HFFc6 (cell line): ENCODE measurements at regions not wholly inside any gene's neighbourhood (a gene's known extent, or its start where the extent isn't known, plus 50 kb on each side); places are given as distances from the start of the nearest gene placed in this dataset.
"Not testable (repeated sequence)": the region's sequence is repeated elsewhere in the genome, so short reads cannot be mapped to it uniquely, and the experiment has no call there.

Experiments
- DNase-seq: peaks from one replicate; pipeline ENCODE4 v3.0.0-alpha.2; 2018
- H3K27ac Mint-ChIP-seq: 2 replicates; pipeline ENCODE4 v1.8.0; 2020; ENCODE audit warnings: mild to moderate bottlenecking, mixed read lengths
- H3K27me3 Mint-ChIP-seq: 2 replicates; pipeline ENCODE4 v1.8.0; 2021; ENCODE audit warnings: mild to moderate bottlenecking, moderate library complexity, mixed read lengths; ENCODE audit not compliant: insufficient read depth
- H3K36me3 Mint-ChIP-seq: 2 replicates; pipeline ENCODE4 v1.8.0; 2021; ENCODE audit warnings: low read depth, mixed read lengths
- H3K4me1 Mint-ChIP-seq: 2 replicates; pipeline ENCODE4 v1.8.0; 2020; ENCODE audit warnings: low read depth, mixed read lengths
- H3K4me3 Mint-ChIP-seq: 2 replicates; pipeline ENCODE4 v1.8.0; 2020; ENCODE audit warnings: mild to moderate bottlenecking, moderate library complexity, mixed read lengths
- H3K9me3 Mint-ChIP-seq: 2 replicates; pipeline ENCODE4 v1.8.0; 2020; ENCODE audit warnings: mild to moderate bottlenecking, mixed read lengths
- TF ChIP-seq, protein P1 (sequence below): fragments of 200-600 bp; sonication (generic); IDR thresholded peaks from 2 replicates; pipeline ENCODE4 v1.5.0; 2021; ENCODE audit warnings: antibody characterized with exemption, mild to moderate bottlenecking

DNA sequence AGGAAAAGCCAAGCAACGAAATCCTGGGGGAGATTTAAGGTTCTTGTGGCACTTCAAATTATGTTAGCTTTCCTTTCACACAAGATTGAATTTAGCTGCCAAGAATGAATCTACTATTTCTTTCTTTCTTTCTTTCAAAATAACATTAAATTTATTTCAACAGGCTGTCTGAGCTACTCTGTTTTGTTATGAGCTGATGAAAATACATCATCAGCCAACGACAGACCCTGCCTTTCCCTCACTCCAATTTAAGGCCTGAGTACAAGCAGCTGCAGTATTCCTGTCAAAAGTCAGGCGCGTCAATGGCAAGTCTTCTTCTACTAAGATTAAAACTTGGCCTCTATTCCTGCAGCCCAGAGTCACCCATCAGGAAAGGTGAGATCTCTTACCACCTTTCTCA, 347.7 kb upstream of the FLRT2 start:
- Mint-ChIP-seq H3K27ac (no peak overlapping the region), H3K4me3 (no peak overlapping the region), H3K36me3 (no peaks in the 10 kb centered on the region), H3K27me3 (peaks cover 4% of the 10 kb centered on the region), H3K4me1 (peaks cover under 1% of the 10 kb centered on the region; the same call in 1 of the 2 replicates), H3K9me3 (no peaks in the 10 kb centered on the region)
- DNase-seq, result no peak
- TF ChIP-seq, protein P1, sequence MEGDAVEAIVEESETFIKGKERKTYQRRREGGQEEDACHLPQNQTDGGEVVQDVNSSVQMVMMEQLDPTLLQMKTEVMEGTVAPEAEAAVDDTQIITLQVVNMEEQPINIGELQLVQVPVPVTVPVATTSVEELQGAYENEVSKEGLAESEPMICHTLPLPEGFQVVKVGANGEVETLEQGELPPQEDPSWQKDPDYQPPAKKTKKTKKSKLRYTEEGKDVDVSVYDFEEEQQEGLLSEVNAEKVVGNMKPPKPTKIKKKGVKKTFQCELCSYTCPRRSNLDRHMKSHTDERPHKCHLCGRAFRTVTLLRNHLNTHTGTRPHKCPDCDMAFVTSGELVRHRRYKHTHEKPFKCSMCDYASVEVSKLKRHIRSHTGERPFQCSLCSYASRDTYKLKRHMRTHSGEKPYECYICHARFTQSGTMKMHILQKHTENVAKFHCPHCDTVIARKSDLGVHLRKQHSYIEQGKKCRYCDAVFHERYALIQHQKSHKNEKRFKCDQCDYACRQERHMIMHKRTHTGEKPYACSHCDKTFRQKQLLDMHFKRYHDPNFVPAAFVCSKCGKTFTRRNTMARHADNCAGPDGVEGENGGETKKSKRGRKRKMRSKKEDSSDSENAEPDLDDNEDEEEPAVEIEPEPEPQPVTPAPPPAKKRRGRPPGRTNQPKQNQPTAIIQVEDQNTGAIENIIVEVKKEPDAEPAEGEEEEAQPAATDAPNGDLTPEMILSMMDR, result no peak

DNA sequence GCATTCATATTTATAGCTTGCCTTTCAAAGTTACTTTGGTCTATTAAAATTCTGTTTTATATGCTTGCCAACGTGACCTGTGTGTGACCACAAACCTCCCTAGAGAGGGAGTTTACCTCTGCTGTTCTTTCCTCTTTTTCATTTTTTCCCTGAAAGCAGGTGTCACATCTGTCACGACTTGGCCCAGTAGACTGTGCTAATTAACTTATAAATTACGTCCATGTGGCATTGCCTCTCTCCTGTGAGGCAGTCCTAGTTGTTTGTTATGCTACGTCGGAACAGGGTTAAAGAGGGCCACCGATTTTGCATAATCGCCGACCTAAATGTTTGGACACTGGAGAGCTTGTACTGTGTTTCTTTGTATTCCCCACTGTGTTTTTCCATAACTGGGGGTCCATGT, 343.9 kb upstream of the FLRT2 start:
- no peaks in the 10 kb centered on the region for H3K9me3 Mint-ChIP-seq
- H3K27me3 Mint-ChIP-seq, result peaks cover 2% of the 10 kb centered on the region
- H3K4me1 Mint-ChIP-seq, result peaks cover 10% of the 10 kb centered on the region
- TF ChIP-seq, protein P1, result no peak
- no peak for DNase-seq
- H3K27ac Mint-ChIP-seq, result no peak overlapping the region
- H3K4me3 Mint-ChIP-seq, result no peak overlapping the region
- no peaks in the 10 kb centered on the region for H3K36me3 Mint-ChIP-seq

DNA sequence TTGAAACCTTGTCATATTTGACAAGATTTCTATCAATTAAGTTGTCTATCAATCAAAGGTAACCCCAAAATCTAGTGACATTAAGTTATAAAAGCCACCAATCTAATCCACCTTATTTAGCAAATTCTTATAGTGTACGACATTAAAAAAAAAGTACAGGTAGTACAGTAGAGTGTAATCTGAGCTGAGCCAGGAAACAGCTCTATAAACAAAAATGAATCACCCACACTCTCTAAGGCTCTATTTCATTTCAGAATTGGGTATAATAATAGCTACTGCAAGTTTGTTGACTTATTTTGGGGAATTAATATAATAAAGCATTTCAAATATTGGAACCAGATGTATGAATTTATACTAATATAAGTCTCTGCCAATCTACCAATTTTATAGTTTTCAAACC, 342.4 kb upstream of the FLRT2 start:
- TF ChIP-seq, protein P1, result no peak
- no peak overlapping the region for H3K27ac Mint-ChIP-seq
- DNase-seq, result no peak
- H3K9me3 Mint-ChIP-seq, result no peaks in the 10 kb centered on the region
- peaks cover 2% of the 10 kb centered on the region for H3K27me3 Mint-ChIP-seq
- H3K36me3 Mint-ChIP-seq, result no peaks in the 10 kb centered on the region
- H3K4me1 Mint-ChIP-seq, result peaks cover 10% of the 10 kb centered on the region
- no peak overlapping the region for H3K4me3 Mint-ChIP-seq

DNA sequence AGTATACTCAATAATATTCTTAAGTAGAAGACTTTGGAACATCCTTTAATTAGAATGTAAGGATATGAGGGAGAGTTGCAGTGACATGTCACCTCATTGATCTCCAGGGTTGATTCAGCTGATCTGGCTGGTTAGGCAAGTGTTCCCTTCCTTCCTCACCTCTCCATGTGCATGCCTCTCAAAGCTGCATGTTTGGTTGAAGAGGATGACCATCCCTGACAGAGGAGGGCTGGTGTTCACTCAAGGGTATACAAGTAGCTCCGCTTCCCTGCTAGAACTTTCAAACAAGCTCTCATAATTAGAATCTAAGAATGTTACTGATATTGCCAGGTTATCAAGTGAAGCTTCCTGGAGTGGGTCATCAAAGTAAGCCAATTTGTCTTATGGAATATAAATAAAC, 341.1 kb upstream of the FLRT2 start:
- DNase-seq, result no peak
- Mint-ChIP-seq H3K9me3 (no peaks in the 10 kb centered on the region), H3K27ac (no peak overlapping the region), H3K4me3 (no peak overlapping the region), H3K36me3 (no peaks in the 10 kb centered on the region), H3K27me3 (peaks cover 3% of the 10 kb centered on the region), H3K4me1 (peaks cover 10% of the 10 kb centered on the region)
- TF ChIP-seq, protein P1, result no peak

DNA sequence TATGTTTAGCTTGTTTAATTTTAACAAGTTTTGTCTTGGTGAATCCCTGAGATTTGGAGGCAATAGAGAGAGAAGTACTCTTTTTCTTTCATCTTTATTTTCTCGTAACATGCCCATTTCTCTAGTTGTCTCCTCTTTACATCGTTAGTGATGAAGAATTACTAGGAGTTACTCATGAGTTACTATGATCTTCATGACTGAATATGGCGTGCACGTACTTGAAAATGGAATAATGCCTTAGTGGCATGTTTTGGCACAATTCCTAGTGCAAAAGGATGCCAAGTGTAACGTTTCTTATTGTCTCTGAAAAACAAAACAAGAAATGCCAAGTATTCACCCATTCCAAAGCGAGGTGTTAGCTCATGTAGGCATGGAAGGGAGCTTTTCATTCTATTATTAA, 340.7 kb upstream of the FLRT2 start:
- not testable (repeated sequence) for H3K27ac Mint-ChIP-seq, H3K36me3 Mint-ChIP-seq, H3K4me3 Mint-ChIP-seq, H3K27me3 Mint-ChIP-seq, H3K9me3 Mint-ChIP-seq, H3K4me1 Mint-ChIP-seq, DNase-seq

DNA sequence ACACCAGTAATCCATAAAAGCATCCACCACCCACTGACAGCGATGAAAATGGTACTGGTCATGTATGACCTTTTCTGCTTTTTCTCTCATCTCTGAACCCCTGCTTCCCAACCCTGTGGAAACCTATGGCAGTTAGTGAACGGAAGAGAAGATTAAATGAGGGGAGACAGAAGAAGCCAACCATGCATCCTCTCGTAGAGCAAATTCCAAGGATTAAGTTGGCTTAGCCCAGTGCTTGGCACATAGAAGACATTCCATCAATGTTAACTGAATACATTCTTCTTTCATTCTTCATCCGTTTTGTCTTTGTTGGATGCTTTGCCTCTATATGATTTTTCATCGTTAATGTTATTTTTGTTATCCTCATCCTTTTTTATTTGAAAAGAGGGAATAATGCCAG, 339.7 kb upstream of the FLRT2 start:
- no peaks in the 10 kb centered on the region for H3K9me3 Mint-ChIP-seq
- no peak overlapping the region for H3K4me3 Mint-ChIP-seq
- H3K27me3 Mint-ChIP-seq, result peaks cover 2% of the 10 kb centered on the region
- no peaks in the 10 kb centered on the region for H3K36me3 Mint-ChIP-seq
- TF ChIP-seq, protein P1, result no peak
- no peak for DNase-seq
- H3K4me1 Mint-ChIP-seq, result peaks cover 10% of the 10 kb centered on the region
- H3K27ac Mint-ChIP-seq, result no peak overlapping the region
